Endothelial cell of umbilical vein (primary cell): ENCODE measurements at regions not wholly inside any gene's neighbourhood (a gene's known extent, or its start where the extent isn't known, plus 50 kb on each side); places are given as distances from the start of the nearest gene placed in this dataset.

Experiments used
- EZH2 ChIP-seq: IDR thresholded peaks from 2 replicates; pipeline ENCODE4 v1.6.1; 2012; ENCODE audit warnings: borderline replicate concordance, low read depth, mild to moderate bottlenecking, moderate library complexity, low read length, inconsistent platforms; ENCODE audit not compliant: severe bottlenecking
- MYC ChIP-seq: IDR thresholded peaks from one replicate; pipeline ENCODE4 v1.6.1; 2011; ENCODE audit warnings: mild to moderate bottlenecking, low read depth, low read length
- POLR2A ChIP-seq: IDR thresholded peaks from 2 replicates; pipeline ENCODE4 v1.6.1; 2012; ENCODE audit warnings: low read depth, mild to moderate bottlenecking, control low read depth, low read length
- TF ChIP-seq, protein P1 (sequence below), 2 donors: IDR thresholded peaks; 1 replicate in 1 of 2; 2 replicates in 1 of 2; pipeline ENCODE4 v1.5.1; 2011; ENCODE audit warnings: low read length in 2 of 2, mild to moderate bottlenecking in 2 of 2, moderate library complexity in 2 of 2, control low read depth in 1 of 2, inconsistent platforms in 1 of 2, low read depth in 1 of 2; ENCODE audit not compliant: insufficient read depth in 1 of 2; ENCODE audit errors: extremely low read depth in 1 of 2

DNA sequence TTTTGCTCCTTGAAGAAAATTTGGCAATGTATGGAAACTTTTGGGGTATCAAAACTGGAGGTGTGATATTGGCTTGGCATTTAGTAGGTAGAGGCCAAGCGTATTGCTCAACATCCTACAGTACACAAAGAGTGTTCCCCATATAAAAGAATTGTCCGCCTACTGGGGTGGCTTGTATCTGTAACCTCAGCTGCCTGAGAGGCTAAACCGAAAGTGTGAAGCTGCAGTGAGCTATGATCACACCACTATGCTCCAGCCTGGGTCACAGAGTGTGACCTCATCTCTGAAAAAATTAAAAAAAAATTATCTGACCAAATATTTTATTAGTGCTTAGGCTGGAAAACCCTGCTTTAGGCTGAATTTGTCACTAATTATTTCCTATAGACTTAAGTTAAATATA is 483.9 kb downstream of the PYDC2 start:
- TF ChIP-seq, protein P1, sequence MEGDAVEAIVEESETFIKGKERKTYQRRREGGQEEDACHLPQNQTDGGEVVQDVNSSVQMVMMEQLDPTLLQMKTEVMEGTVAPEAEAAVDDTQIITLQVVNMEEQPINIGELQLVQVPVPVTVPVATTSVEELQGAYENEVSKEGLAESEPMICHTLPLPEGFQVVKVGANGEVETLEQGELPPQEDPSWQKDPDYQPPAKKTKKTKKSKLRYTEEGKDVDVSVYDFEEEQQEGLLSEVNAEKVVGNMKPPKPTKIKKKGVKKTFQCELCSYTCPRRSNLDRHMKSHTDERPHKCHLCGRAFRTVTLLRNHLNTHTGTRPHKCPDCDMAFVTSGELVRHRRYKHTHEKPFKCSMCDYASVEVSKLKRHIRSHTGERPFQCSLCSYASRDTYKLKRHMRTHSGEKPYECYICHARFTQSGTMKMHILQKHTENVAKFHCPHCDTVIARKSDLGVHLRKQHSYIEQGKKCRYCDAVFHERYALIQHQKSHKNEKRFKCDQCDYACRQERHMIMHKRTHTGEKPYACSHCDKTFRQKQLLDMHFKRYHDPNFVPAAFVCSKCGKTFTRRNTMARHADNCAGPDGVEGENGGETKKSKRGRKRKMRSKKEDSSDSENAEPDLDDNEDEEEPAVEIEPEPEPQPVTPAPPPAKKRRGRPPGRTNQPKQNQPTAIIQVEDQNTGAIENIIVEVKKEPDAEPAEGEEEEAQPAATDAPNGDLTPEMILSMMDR (IDR thresholded peaks at IDR 0.05; ENCODE audit: extremely low read depth in 1 of 2, insufficient read depth in 1 of 2, low read depth in 1 of 2, low read length in 2 of 2): no peak
- TF ChIP-seq MYC (no peak), POLR2A (no peak), EZH2 (no peak)
